ENCODE measurements at regions not wholly inside any gene's neighbourhood (a gene's known extent, or its start where the extent isn't known, plus 50 kb on each side); places are given as distances from the start of the nearest gene placed in this dataset.

- DNase-seq (no peak), ATAC-seq (replicated peaks) (no peak)
- no peaks in the 10 kb centered on the region for H3K36me3 Mint-ChIP-seq (ENCODE audit: insufficient read depth)
- H3K9me3 Mint-ChIP-seq, result no peaks in the 10 kb centered on the region
- H3K27ac Mint-ChIP-seq, result no peak overlapping the region
- H3K4me1 Mint-ChIP-seq (ENCODE audit: low read depth in 2 of 2), result no peaks in the 10 kb centered on the region
- H3K27me3 Mint-ChIP-seq, result no peaks in the 10 kb centered on the region
- H3K4me3 Mint-ChIP-seq, result no peak overlapping the region
Measured at GRCh38 chr20:11542645-11543044, 375.0 kb upstream of the BTBD3 start.

GRCh38 chr20:11544029-11544678, 373.5 kb upstream of the BTBD3 start:
- Mint-ChIP-seq H3K4me1 (ENCODE audit: low read depth in 2 of 2) (no peaks in the 10 kb centered on the region), H3K36me3 (ENCODE audit: insufficient read depth) (no peaks in the 10 kb centered on the region), H3K4me3 (no peak overlapping the region), H3K27ac (no peak overlapping the region), H3K9me3 (no peaks in the 10 kb centered on the region), H3K27me3 (no peaks in the 10 kb centered on the region)
- no peak for DNase-seq
- ATAC-seq (replicated peaks), result no peak

DNA sequence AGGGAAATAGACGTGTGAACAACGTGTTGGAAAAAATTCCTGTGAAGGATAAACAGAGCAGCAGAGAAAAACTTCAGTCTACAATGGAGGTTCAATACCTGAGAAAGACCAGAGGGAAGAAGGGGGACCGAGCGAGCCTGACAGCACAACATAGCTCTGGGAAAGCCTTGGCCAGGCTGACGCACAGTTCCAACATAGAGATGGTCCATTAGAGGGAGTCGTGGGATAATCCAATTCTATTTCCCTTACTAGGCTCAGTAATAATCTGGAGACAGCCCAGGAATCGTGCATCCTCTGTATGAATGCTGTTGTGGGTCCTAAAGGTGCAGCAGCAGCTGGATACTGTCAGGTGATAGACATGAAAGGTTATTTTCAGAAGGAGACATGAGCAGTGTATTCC, 370.8 kb upstream of the BTBD3 start:
- Mint-ChIP-seq H3K4me1 (ENCODE audit: low read depth in 2 of 2) (no peaks in the 10 kb centered on the region), H3K27me3 (no peaks in the 10 kb centered on the region), H3K4me3 (no peak overlapping the region), H3K9me3 (peaks cover 0 to 4% of the 10 kb centered on the region in 2 donors), H3K27ac (no peak overlapping the region), H3K36me3 (ENCODE audit: insufficient read depth) (no peaks in the 10 kb centered on the region)
- ATAC-seq (replicated peaks) (no peak), DNase-seq (no peak)

DNA sequence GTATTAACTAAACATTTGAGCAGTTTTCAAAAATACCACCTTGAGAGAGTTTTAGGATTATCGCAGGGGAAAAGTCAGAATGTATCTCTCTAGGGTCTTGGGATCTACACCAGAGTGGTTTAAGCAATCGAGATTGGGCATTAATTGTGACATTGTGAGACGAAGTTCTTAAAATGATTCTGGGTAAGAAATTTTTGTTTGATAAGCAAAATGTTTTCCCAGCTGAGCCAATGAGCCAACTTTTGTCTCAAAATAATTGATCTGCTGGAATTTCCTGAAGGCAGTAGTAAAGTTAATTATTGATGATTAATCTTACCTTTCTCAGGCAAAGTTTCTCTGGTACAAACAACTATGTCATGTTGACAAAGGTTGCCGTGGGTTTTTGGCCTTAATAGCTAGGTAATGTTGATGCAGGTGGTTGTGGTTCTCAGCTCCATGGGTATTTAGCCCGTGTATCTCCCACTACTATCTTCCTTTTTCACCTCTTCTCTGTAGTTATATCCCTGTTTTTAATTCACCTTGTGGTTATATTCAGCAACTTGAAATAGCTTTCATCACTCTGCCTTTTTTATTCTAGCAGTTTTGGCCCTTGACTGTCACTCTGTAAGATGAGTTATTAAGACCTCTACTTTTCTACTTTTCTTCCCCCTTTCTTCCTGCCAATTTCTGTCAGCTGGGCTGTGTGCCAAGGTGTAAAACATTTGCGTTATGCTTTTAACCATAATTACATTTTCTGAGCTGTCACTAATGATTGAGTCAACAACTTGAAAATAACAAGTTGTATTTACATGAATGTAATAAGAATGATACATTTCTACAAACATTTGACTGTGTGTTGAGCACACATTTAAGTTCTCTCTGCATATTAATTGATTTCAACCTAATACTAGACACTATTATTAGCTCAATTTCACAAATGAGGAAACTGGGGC, 368.3 kb upstream of the BTBD3 start:
- H3K36me3 Mint-ChIP-seq (ENCODE audit: insufficient read depth), result no peaks in the 10 kb centered on the region
- ATAC-seq (replicated peaks) (no peak), DNase-seq (no peak)
- no peak overlapping the region for H3K27ac Mint-ChIP-seq
- no peaks in the 10 kb centered on the region for H3K27me3 Mint-ChIP-seq
- H3K4me3 Mint-ChIP-seq, result no peak overlapping the region
- H3K9me3 Mint-ChIP-seq, result peaks cover 1 to 7% of the 10 kb centered on the region in 2 donors
- H3K4me1 Mint-ChIP-seq (ENCODE audit: low read depth in 2 of 2), result no peaks in the 10 kb centered on the region

DNA sequence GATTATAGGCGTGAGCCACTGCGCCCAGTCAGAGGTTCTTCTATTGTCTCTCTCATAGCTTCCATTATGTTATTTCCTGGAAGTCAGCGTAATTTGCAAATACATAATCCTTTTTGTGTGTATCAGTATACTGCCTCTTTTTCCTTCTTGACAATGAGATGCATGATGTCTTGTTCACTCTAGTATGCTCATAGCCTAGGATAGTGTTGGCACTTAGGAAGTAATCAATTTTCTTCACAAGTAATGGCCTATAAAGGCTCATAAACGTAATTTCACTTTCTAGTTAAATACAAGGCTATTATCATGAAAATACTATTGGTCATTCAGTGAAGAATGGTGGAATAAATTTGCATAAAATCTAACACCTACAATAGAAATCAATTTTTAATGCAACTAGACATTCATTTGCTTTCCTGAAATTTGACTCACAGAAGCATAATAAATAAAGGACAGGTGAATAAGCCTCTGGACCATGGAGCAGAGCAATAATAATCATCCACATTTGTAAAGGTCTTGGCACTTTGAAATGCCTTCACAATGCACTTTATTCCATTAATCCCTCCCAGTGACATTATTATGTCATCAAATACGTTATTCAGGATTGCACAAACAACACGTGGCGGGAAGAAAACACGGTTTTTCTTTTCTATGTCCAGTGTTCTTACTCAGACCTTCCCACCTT, 366.9 kb upstream of the BTBD3 start:
- Mint-ChIP-seq H3K4me1 (ENCODE audit: low read depth in 2 of 2) (no peaks in the 10 kb centered on the region), H3K9me3 (peaks cover 7 to 9% of the 10 kb centered on the region in 2 donors), H3K36me3 (ENCODE audit: insufficient read depth) (no peaks in the 10 kb centered on the region)

GRCh38 chr20:11551479-11551878, 366.2 kb upstream of the BTBD3 start:
- no peak for DNase-seq
- Mint-ChIP-seq H3K4me3 (no peak overlapping the region), H3K9me3 (peaks cover 7 to 10% of the 10 kb centered on the region in 2 donors), H3K27me3 (no peaks in the 10 kb centered on the region), H3K36me3 (ENCODE audit: insufficient read depth) (no peaks in the 10 kb centered on the region), H3K27ac (no peak overlapping the region), H3K4me1 (ENCODE audit: low read depth in 2 of 2) (no peaks in the 10 kb centered on the region)
- ATAC-seq (replicated peaks), result no peak

More for the DNA sequence above, 366.9 kb upstream of the BTBD3 start:
- Mint-ChIP-seq H3K27me3 (no peaks in the 10 kb centered on the region), H3K27ac (no peak overlapping the region), H3K4me3 (no peak overlapping the region)
- no peak for DNase-seq
- no peak for ATAC-seq (replicated peaks)

DNA sequence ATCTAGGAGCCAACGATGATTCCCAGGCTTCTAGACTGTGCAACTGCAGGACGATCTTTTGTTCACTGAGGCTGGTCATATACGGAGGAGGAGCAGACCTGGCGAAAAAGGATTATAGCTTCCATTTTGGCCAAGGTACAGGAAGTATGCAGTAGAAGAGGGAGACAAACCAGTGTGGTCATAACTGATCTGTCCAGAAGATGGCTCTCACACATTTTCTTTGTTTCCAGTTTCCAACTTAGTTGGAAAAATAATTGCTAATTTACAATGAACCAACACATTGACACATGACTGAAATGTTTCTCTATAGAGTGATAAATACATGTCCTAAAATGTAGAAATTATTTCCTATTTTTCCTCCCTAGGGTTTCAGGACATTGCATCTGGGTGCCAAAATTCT, 364.1 kb upstream of the BTBD3 start:
- peaks cover 7 to 11% of the 10 kb centered on the region in 2 donors for H3K9me3 Mint-ChIP-seq
- no peaks in the 10 kb centered on the region for H3K36me3 Mint-ChIP-seq (ENCODE audit: insufficient read depth)
- ATAC-seq (replicated peaks), result no peak
- no peaks in the 10 kb centered on the region for H3K4me1 Mint-ChIP-seq (ENCODE audit: low read depth in 2 of 2)
- DNase-seq, result no peak
- no peak overlapping the region for H3K27ac Mint-ChIP-seq
- no peak overlapping the region for H3K4me3 Mint-ChIP-seq
- no peaks in the 10 kb centered on the region for H3K27me3 Mint-ChIP-seq

- no peak overlapping the region for H3K27ac Mint-ChIP-seq
- no peak for DNase-seq
Measured at GRCh38 chr20:11555510-11555909, 362.2 kb upstream of the BTBD3 start.

GRCh38 chr20:11556410-11556809, 361.3 kb upstream of the BTBD3 start:
- no peaks in the 10 kb centered on the region for H3K27me3 Mint-ChIP-seq
- no peak overlapping the region for H3K4me3 Mint-ChIP-seq
- DNase-seq, result no peak
- H3K4me1 Mint-ChIP-seq (ENCODE audit: low read depth in 2 of 2), result no peaks in the 10 kb centered on the region
- ATAC-seq (replicated peaks), result no peak
- H3K36me3 Mint-ChIP-seq (ENCODE audit: insufficient read depth), result no peaks in the 10 kb centered on the region
- peaks cover 7% of the 10 kb centered on the region in 2 donors for H3K9me3 Mint-ChIP-seq
- no peak overlapping the region for H3K27ac Mint-ChIP-seq

More at GRCh38 chr20:11555510-11555909, 362.2 kb upstream of the BTBD3 start:
- H3K36me3 Mint-ChIP-seq (ENCODE audit: insufficient read depth), result no peaks in the 10 kb centered on the region
- no peaks in the 10 kb centered on the region for H3K4me1 Mint-ChIP-seq (ENCODE audit: low read depth in 2 of 2)
- H3K9me3 Mint-ChIP-seq, result peaks cover 7 to 9% of the 10 kb centered on the region in 2 donors
- H3K27me3 Mint-ChIP-seq, result no peaks in the 10 kb centered on the region
- H3K4me3 Mint-ChIP-seq, result no peak overlapping the region
- no peak for ATAC-seq (replicated peaks)

DNA sequence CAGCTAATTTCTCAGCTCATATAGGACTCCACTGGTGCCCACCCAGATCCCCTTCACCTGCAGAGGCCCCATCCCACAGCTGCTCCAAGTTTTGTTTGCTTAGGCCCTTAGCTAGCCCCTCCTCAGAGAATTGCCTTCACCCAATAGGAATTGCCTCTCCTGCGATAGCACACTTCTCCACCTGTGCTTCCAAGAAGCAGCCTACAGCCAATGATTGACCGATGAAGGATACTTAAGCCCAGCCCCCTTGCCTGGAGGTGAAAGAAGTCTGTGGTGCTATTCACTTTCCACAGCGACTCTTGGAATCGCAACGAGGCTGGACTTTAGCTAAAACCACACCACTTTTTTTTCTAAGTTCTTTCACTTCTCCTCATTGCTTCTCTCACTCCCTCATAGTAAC, 353.2 kb upstream of the BTBD3 start:
- Mint-ChIP-seq H3K36me3 (ENCODE audit: insufficient read depth) (no peaks in the 10 kb centered on the region), H3K27ac (no peak overlapping the region), H3K4me1 (ENCODE audit: low read depth in 2 of 2) (no peaks in the 10 kb centered on the region), H3K27me3 (no peaks in the 10 kb centered on the region), H3K9me3 (peaks cover 3 to 11% of the 10 kb centered on the region in 2 donors), H3K4me3 (no peak overlapping the region)
- no peak for ATAC-seq (replicated peaks)
- DNase-seq, result no peak

- Mint-ChIP-seq H3K9me3 (peaks cover 8 to 11% of the 10 kb centered on the region in 2 donors), H3K27ac (no peak overlapping the region), H3K27me3 (no peaks in the 10 kb centered on the region), H3K36me3 (ENCODE audit: insufficient read depth) (no peaks in the 10 kb centered on the region), H3K4me3 (no peak overlapping the region), H3K4me1 (ENCODE audit: low read depth in 2 of 2) (no peaks in the 10 kb centered on the region)
- no peak for ATAC-seq (replicated peaks)
- no peak for DNase-seq
Measured at GRCh38 chr20:11569163-11569562, 348.5 kb upstream of the BTBD3 start.

DNA sequence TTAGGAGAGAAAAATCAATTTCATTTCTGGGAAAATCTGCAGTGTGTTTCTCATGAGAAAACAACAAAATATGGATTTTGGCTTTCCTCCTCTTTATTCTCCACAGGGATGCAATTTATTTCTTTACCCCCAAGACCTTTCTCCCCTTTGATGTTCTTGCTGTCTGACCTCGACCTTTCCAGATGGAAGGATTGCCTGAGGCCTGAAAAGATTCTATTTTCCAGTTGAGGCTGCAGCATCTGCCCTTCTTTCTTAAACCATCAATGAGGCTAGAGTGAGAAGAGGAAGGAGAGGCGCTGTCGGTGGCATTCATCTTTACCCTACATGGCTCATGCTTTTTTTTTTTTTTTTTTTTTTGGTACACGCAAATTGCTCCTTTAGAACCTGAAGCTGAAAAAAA, 344.2 kb upstream of the BTBD3 start:
- H3K4me3 Mint-ChIP-seq, result no peak overlapping the region
- no peaks in the 10 kb centered on the region for H3K4me1 Mint-ChIP-seq (ENCODE audit: low read depth in 2 of 2)
- H3K36me3 Mint-ChIP-seq (ENCODE audit: insufficient read depth), result no peaks in the 10 kb centered on the region
- no peak overlapping the region for H3K27ac Mint-ChIP-seq
- DNase-seq (no peak), ATAC-seq (replicated peaks) (no peak)
- H3K27me3 Mint-ChIP-seq, result no peaks in the 10 kb centered on the region
- peaks cover 10% of the 10 kb centered on the region in 2 donors for H3K9me3 Mint-ChIP-seq

DNA sequence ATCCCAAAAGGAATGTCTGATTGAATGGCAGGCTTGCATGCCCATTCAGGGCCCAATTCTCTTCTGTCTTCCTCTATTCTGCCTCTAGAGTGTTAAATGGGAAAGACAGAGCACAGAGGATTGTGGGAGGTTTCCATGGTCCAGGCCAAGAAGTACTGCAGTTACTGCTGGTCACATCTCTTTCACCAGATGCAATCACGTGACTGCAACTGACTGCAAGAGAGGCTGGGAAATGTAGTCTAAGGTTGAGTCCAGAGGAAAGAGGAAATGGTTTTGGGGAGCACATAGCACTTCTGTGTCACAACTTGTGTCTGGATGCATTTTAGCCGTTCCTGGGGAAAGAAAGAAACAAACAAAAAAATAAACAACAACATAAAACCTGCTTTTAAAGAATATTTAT, 336.4 kb upstream of the BTBD3 start:
- Mint-ChIP-seq H3K27ac (no peak overlapping the region), H3K4me1 (ENCODE audit: low read depth in 2 of 2) (no peaks in the 10 kb centered on the region), H3K4me3 (no peak overlapping the region), H3K9me3 (peaks cover 9 to 22% of the 10 kb centered on the region in 2 donors), H3K27me3 (no peaks in the 10 kb centered on the region), H3K36me3 (ENCODE audit: insufficient read depth) (no peaks in the 10 kb centered on the region)
- DNase-seq, result no peak
- no peak for ATAC-seq (replicated peaks)

All from effector memory CD8-positive, alpha-beta T cell (primary cell).